ENCODE measurements at regions not wholly inside any gene's neighbourhood (a gene's known extent, or its start where the extent isn't known, plus 50 kb on each side); places are given as distances from the start of the nearest gene placed in this dataset.

DNA sequence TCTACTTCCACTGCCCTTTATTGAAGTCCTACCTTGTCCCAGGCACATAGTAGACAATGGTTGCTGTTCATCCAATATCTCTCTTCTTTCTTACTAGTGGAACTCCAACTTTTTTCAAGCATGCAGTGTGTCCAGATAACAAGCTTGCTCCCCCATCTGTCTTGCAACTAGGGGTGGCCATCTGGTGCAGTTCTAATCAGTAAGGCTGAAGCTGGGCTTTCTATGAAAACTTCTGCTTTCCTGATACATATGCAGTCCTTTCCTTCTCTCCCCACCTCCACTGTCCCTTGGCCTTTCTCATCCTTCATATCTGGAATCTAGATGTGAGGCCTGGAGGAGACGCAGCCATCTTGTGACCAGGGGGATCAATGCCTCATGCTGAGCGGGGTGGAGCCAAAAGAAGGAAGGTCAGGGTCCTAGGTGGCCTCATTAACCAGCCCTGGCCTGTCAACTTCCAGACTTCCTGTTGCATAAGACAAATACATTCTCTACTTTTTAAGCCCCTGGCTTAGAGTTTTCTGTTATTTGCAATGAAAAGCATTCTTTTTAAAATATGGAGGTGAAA, 59.6 kb upstream of the ZFP64 start:
- TF ChIP-seq, protein P1, sequence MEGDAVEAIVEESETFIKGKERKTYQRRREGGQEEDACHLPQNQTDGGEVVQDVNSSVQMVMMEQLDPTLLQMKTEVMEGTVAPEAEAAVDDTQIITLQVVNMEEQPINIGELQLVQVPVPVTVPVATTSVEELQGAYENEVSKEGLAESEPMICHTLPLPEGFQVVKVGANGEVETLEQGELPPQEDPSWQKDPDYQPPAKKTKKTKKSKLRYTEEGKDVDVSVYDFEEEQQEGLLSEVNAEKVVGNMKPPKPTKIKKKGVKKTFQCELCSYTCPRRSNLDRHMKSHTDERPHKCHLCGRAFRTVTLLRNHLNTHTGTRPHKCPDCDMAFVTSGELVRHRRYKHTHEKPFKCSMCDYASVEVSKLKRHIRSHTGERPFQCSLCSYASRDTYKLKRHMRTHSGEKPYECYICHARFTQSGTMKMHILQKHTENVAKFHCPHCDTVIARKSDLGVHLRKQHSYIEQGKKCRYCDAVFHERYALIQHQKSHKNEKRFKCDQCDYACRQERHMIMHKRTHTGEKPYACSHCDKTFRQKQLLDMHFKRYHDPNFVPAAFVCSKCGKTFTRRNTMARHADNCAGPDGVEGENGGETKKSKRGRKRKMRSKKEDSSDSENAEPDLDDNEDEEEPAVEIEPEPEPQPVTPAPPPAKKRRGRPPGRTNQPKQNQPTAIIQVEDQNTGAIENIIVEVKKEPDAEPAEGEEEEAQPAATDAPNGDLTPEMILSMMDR (conservative IDR thresholded peaks at IDR 0.05 in 1 of 2, IDR thresholded peaks at IDR 0.05 in 1 of 2; ENCODE audit: low read depth in 1 of 2, low read length in 2 of 2) = no peak
- TF ChIP-seq EZH2 (IDR thresholded peaks at IDR 0.05; ENCODE audit: low read length, missing control alignments) = no peak
